ENCODE measurements at regions not wholly inside any gene's neighbourhood (a gene's known extent, or its start where the extent isn't known, plus 50 kb on each side); places are given as distances from the start of the nearest gene placed in this dataset.

DNA sequence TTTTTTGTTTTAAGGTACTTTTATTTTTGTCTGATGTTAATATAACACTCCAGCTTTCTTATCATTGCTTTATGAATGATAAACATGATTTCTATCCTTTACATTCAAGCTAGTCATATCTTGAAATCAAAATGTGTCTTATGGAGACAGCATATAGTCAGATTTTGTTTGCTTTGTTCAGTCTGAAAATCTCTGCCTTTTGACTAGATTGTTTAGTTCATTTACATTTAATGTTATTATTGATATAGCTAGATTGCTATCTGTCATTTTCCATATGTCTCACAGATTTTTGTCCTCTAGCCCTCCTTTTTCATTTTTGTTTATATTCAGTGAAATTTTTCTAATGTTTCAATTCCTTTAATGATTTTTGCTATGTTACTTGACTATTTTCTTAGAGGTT is 332.8 kb downstream of the SMOC2 start:
- Histone ChIP-seq H3K27me3 (replicated peaks; ENCODE audit: control insufficient read depth, insufficient read depth, low read length) (no peaks in the 10 kb centered on the region), H3K4me1 (no peaks in the 10 kb centered on the region), H3K9me3 (no peaks in the 10 kb centered on the region), H3K4me3 (ENCODE audit: low read depth, low read length) (no peak overlapping the region), H3K36me3 (ENCODE audit: control insufficient read depth, insufficient read depth, low read length) (no peaks in the 10 kb centered on the region)
- no TSS peak for BruUV-seq (replicated peaks)
- H3K36me3 Mint-ChIP-seq (ENCODE audit: insufficient read depth, unreplicated experiment), result no peaks in the 10 kb centered on the region
- peaks cover 41% of the 10 kb centered on the region for H3K9me3 Mint-ChIP-seq (ENCODE audit: unreplicated experiment)
- H3K4me3 Mint-ChIP-seq (ENCODE audit: unreplicated experiment), result no peak overlapping the region
- H3K27me3 Mint-ChIP-seq (ENCODE audit: insufficient read depth, unreplicated experiment), result no peaks in the 10 kb centered on the region
- POLR2A ChIA-PET, result no interaction called here
- intact Hi-C loops (cut with micrococcal nuclease; ENCODE audit: unreplicated experiment), result no loop called here
- TF ChIP-seq CTCF (IDR thresholded peaks at IDR 0.05; ENCODE audit: insufficient read depth in 1 of 2, low read depth in 1 of 2, low read length in 1 of 2, severe bottlenecking in 1 of 2, unreplicated experiment in 1 of 2), result no peak
- CTCF ChIA-PET, result no interaction called here
- no peak for DNase-seq
- H3K4me1 Mint-ChIP-seq (ENCODE audit: low read depth, unreplicated experiment), result no peaks in the 10 kb centered on the region
- H3K27ac Mint-ChIP-seq (ENCODE audit: unreplicated experiment), result no peak overlapping the region

DNA sequence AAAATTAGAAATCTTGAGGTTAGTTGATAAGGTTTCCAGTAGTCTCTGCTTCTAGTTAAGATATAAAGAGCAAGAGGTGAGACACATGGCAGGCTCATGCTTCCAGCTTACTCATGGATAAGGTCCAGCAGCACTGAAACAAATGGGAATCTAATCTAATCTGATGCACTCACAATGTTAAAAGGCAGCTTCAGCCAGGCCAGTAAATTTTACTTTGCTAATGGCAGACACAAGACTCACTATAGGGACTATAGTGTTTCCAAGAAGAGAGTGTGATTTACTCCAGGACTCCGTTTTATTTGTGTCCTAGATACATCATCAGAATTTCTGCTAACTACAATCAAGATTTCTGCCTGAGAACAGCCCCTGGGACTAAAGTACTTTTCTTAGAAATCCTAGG is 324.8 kb downstream of the SMOC2 start:
- H3K27me3 Mint-ChIP-seq (ENCODE audit: insufficient read depth, unreplicated experiment), result no peaks in the 10 kb centered on the region
- no TSS peak for BruUV-seq (replicated peaks)
- no peak for TF ChIP-seq CTCF (IDR thresholded peaks at IDR 0.05; ENCODE audit: insufficient read depth in 1 of 2, low read depth in 1 of 2, low read length in 1 of 2, severe bottlenecking in 1 of 2, unreplicated experiment in 1 of 2)
- Histone ChIP-seq H3K4me3 (ENCODE audit: low read depth, low read length) (no peak overlapping the region), H3K27me3 (replicated peaks; ENCODE audit: control insufficient read depth, insufficient read depth, low read length) (no peaks in the 10 kb centered on the region), H3K36me3 (ENCODE audit: control insufficient read depth, insufficient read depth, low read length) (no peaks in the 10 kb centered on the region), H3K9me3 (no peaks in the 10 kb centered on the region), H3K4me1 (no peaks in the 10 kb centered on the region)
- intact Hi-C loops (cut with micrococcal nuclease; ENCODE audit: unreplicated experiment), result no loop called here
- H3K9me3 Mint-ChIP-seq (ENCODE audit: unreplicated experiment), result peaks cover 22% of the 10 kb centered on the region
- no peaks in the 10 kb centered on the region for H3K4me1 Mint-ChIP-seq (ENCODE audit: low read depth, unreplicated experiment)
- no peaks in the 10 kb centered on the region for H3K36me3 Mint-ChIP-seq (ENCODE audit: insufficient read depth, unreplicated experiment)
- ChIA-PET CTCF (no interaction called here), POLR2A (no interaction called here)
- H3K27ac Mint-ChIP-seq (ENCODE audit: unreplicated experiment), result no peak overlapping the region
- no peak overlapping the region for H3K4me3 Mint-ChIP-seq (ENCODE audit: unreplicated experiment)
- no peak for DNase-seq

GRCh38 chr6:168756009-168756634 is 315.1 kb downstream of the SMOC2 start:
- POLR2A ChIA-PET, result no interaction called here

More at GRCh38 chr6:168756009-168756634, 315.1 kb downstream of the SMOC2 start:
- peak; percentile 32 to 46 for DNase-seq
- peaks cover 31% of the 10 kb centered on the region for H3K4me1 ChIP-seq
- no peaks in the 10 kb centered on the region for H3K27me3 ChIP-seq (replicated peaks; ENCODE audit: control insufficient read depth, insufficient read depth, low read length)
- TF ChIP-seq CTCF (IDR thresholded peaks at IDR 0.05; ENCODE audit: insufficient read depth in 1 of 2, low read depth in 1 of 2, low read length in 1 of 2, severe bottlenecking in 1 of 2, unreplicated experiment in 1 of 2), result no peak
- Mint-ChIP-seq H3K27me3 (ENCODE audit: insufficient read depth, unreplicated experiment) (no peaks in the 10 kb centered on the region), H3K4me1 (ENCODE audit: low read depth, unreplicated experiment) (peaks cover 29% of the 10 kb centered on the region), H3K36me3 (ENCODE audit: insufficient read depth, unreplicated experiment) (peaks cover 20% of the 10 kb centered on the region), H3K4me3 (ENCODE audit: unreplicated experiment) (peak overlapping the region; percentile 44), H3K9me3 (ENCODE audit: unreplicated experiment) (peaks cover 29% of the 10 kb centered on the region), H3K27ac (ENCODE audit: unreplicated experiment) (peak overlapping the region; percentile 88)
- H3K9me3 ChIP-seq, result peaks cover 6% of the 10 kb centered on the region; the same call in 1 of the 2 replicates
- intact Hi-C loops (cut with micrococcal nuclease; ENCODE audit: unreplicated experiment), result no loop called here
- BruUV-seq (replicated peaks), result no TSS peak
- CTCF ChIA-PET, result interaction anchor here (0.5 kb wide), 1 partner anchor 59 kb away, joined by 3 read pairs; no protein-coding TSS in a partner anchor
- no peaks in the 10 kb centered on the region for H3K36me3 ChIP-seq (ENCODE audit: control insufficient read depth, insufficient read depth, low read length)
- no peak overlapping the region for H3K4me3 ChIP-seq (ENCODE audit: low read depth, low read length)
